ENCODE measurements at regions not wholly inside any gene's neighbourhood (a gene's known extent, or its start where the extent isn't known, plus 50 kb on each side); places are given as distances from the start of the nearest gene placed in this dataset.

- CTCF ChIA-PET, result interaction anchor here (1.1 to 2.3 kb wide), 3 partner anchors 12 to 33 kb away, joined by 4 to 8 read pairs (median 5); no protein-coding TSS in a partner anchor
- POLR2A ChIA-PET, result no interaction called here
- DNase-seq (ENCODE audit: extremely low spot score), result no peak
- no peak for TF ChIP-seq CTCF (IDR thresholded peaks at IDR 0.05; ENCODE audit: control extremely low read depth, extremely low read depth, low read depth, missing control alignments)
These were observed 154.0 kb upstream of the WNT4 start for GRCh38 chr1:22296701-22297591.

GRCh38 chr1:22297999-22298398 is 153.7 kb upstream of the ZBTB40 start:
- DNase-seq (ENCODE audit: extremely low spot score), result no peak
- ChIA-PET POLR2A (no interaction called here), CTCF (interaction anchor here (1.1 to 2.3 kb wide), 3 partner anchors 11 to 32 kb away, joined by 4 to 8 read pairs (median 5); no protein-coding TSS in a partner anchor)
- no peak for TF ChIP-seq CTCF (IDR thresholded peaks at IDR 0.05; ENCODE audit: control extremely low read depth, extremely low read depth, low read depth, missing control alignments)

GRCh38 chr1:22303816-22304215 is 147.8 kb upstream of the ZBTB40 start:
- TF ChIP-seq CTCF (IDR thresholded peaks at IDR 0.05; ENCODE audit: control extremely low read depth, extremely low read depth, low read depth, missing control alignments), result no peak
- CTCF ChIA-PET, result no interaction called here
- DNase-seq (ENCODE audit: extremely low spot score), result no peak
- POLR2A ChIA-PET, result no interaction called here

- ChIA-PET POLR2A (no interaction called here), CTCF (interaction anchor here (0.8 to 2.3 kb wide), 2 partner anchors 9 to 13 kb away, joined by 3 to 8 read pairs; no protein-coding TSS in a partner anchor)
- DNase-seq (ENCODE audit: extremely low spot score), result no peak
- no peak for TF ChIP-seq CTCF (IDR thresholded peaks at IDR 0.05; ENCODE audit: control extremely low read depth, extremely low read depth, low read depth, missing control alignments)
These were observed 142.1 kb upstream of the ZBTB40 start for GRCh38 chr1:22309572-22309971.

- no peak for TF ChIP-seq CTCF (IDR thresholded peaks at IDR 0.05; ENCODE audit: control extremely low read depth, extremely low read depth, low read depth, missing control alignments)
- DNase-seq (ENCODE audit: extremely low spot score), result no peak
- ChIA-PET POLR2A (interaction anchor here (0.7 kb wide), 1 partner anchor 1149 kb away, joined by 3 read pairs; no protein-coding TSS in a partner anchor), CTCF (no interaction called here)
These were observed 140.2 kb upstream of the ZBTB40 start for GRCh38 chr1:22311461-22311860.

GRCh38 chr1:22313321-22313720 is 138.3 kb upstream of the ZBTB40 start:
- CTCF ChIA-PET, result no interaction called here
- no peak for TF ChIP-seq CTCF (IDR thresholded peaks at IDR 0.05; ENCODE audit: control extremely low read depth, extremely low read depth, low read depth, missing control alignments)
- POLR2A ChIA-PET, result no interaction called here
- DNase-seq (ENCODE audit: extremely low spot score), result no peak

Measured in GM10248 (cell line).